ENCODE measurements at regions not wholly inside any gene's neighbourhood (a gene's known extent, or its start where the extent isn't known, plus 50 kb on each side); places are given as distances from the start of the nearest gene placed in this dataset.

DNA sequence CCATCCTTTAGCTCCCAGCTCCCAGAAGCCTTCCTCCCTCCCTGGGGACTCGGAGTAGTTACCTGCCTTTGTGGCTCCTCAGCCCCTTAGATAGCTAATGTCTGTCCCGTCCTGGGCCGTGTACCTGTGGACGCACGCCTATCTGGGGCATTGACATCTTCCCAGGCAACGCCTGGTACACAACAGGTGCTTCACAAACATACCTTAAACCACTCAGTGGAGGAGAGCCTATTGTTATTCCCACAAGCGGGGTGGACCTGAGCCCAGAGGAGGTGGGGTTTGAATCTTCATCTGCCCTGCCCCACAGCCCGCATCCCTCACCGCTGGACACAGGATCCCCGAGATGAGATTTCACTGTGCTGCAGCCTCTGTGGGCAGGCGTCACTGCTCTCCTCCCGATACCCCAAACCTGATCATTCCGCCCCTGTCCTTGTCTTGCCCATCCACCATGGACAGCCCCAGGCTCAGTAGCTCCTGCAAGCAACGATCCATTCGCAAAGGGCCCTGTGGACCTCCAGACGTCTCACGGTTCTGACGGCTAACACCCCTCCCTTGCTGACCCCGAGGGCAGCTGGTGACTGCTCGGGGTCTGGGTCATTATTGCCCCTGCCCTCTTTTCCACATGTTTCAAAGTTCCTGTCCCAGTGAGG, 73.8 kb upstream of the SHISAL1 start:
- no peak for DNase-seq

- no peak for DNase-seq
Observed at GRCh38 chr22:44385781-44386180, 73.0 kb upstream of the SHISAL1 start.

GRCh38 chr22:44385296-44385610, 72.5 kb upstream of the SHISAL1 start:
- no peak for DNase-seq

GRCh38 chr22:44384563-44385295, 72.0 kb upstream of the SHISAL1 start:
- no peak for DNase-seq

- DNase-seq = no peak
Observed at GRCh38 chr22:44383652-44384562, 71.2 kb upstream of the SHISAL1 start.

DNA sequence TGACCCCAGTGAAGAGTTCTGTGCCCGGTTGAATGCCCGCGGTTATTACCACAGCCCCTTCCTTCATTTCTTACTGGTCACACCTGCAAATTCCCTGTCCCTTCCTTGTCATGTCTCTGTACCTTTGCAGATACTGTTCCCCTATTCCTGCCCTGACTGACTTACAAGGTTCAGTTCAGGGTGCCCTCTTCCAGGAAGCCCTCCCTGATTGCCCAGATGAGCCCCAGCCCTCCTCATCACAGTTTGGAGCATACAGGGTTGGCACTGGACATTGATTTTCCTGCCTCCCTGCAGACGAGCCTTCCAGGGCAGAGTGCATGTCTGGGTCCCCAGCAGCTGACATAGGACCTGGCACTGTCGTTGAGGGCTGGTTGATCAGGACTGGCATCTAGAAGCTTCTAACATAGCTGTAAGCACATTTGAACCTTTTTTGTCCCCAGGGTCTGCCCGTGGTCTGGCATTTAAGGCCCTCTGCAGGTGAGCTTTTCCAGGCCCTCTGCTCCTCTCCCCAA, 70.4 kb upstream of the SHISAL1 start:
- DNase-seq = no peak

DNA sequence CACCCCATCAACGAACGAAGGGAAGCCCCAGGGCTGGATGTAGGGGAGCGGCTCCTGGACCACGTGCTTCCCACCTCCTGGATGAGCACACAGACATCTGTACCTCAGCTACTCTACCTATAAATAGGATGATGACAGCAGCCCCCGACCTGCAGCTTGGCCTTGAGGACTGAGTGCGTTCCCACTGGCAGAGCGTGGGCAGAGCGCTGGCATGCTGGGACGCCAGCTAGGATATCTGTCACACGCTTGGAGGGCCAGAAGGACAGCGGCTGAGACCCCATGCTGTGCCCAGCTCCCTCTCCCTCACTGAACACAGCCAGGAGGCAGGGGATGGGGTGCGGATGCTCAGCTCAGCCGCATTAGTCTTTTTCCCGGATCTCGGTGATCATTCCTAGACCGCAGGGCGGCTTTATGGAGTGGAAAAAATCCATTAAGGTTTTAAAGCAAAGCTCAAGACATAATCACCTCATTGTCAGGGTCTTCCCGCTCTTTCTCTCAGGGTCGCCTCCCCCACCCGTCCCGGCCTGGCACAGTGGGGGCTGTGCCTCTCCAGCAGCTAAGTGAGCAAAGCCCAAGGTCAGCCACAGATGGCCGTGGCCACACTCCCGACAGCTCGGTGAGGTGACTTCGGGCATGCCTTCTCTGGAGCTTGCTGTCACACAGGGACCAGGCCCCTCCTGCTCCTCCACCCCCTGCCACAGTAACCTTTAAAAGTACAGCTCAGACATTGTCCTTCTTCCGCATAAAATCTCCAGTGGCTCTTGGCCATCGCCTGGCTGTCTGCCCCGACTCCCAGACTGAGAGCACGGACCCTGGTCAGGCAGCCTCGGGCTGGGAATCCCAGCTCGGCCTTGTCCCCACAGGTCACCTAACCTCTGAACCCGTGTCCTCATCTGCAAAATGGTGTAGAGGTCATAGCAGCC, 69.6 kb upstream of the SHISAL1 start:
- DNase-seq = no peak

DNA sequence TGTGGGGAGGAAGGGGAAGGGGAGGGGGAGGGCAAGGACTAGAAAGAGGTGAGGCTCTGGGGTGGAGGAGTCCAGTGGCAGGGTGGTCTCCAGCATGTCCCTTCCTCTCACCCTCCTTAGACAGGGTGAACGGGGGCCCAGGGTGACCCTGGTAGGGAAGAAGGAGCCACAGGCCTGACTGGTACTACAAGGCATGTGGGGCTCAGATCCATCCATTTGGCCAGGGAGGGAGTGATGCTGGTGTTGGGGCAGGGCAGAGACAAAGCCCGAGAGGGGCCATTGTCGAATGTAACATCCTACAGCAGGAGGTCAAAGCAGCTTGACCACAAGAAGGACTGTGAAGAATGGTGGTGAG, 69.0 kb upstream of the SHISAL1 start:
- no peak for DNase-seq

GRCh38 chr22:44380756-44381486, 68.2 kb upstream of the SHISAL1 start:
- no peak for DNase-seq

- no peak for DNase-seq
Observed at GRCh38 chr22:44379817-44380755, 67.3 kb upstream of the SHISAL1 start.

DNA sequence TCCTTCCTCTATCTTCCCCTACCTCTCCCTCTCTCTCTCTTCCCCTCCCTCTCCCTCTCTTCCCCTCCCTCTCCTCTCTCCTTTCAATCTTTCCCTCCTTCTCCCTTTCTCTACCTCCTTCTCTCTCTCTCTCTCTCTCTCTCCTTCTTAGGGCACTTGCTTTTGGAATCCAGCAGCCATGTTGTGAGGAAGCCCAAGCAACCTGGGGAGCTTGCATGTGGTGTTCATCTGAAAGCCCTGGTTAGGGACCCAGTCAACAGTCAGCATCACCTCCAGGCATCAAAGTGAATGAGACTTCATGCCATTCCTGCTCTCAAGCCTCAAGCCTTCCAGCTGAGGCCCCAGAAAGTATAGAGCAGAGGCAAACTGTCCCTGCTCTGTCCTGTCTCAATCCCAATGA, 65.6 kb upstream of the SHISAL1 start:
- DNase-seq = no peak

GRCh38 chr22:44375451-44375850, 62.7 kb upstream of the SHISAL1 start:
- no peak for DNase-seq

DNA sequence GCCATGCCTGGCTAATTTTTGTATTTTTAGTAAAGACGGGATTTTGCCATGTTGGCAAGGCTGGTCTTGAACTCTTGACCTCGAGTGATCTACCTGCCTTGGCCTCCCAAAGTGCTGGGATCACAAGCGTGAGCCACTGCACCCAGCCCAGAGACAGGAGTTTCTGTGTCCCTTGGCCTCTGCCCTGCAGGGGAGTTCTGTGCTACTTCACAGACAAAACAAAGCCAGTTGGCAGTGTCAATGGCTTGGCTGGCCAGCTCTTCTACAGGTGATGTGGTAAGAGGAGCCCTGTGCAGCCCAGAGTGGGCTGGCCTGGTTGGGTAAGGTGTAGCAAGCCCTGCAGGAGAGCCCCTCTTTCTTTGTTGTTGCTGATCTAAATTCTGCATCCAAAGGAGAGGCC, 60.5 kb upstream of the SHISAL1 start:
- no peak for DNase-seq

DNA sequence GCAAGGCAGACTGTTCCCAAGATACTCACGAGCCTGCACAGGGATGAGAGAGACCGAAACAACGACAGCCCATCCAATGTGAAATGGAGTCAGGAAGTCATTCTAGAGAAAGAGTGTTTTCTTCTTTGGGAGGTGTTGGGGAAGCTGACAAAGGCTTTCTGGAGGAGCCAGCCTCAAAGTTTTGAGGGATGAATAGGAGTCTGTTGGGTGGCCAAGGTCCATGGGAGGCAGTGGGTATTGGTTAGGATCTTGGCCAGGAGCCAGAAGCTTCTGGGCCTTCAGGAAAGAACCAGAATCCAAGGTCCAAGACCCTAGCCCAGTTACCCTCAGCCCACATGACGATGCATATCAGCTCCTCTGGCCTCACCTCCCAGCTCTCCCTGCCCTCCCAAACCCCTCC, 59.9 kb upstream of the SHISAL1 start:
- DNase-seq = no peak

GRCh38 chr22:44371741-44372525, 59.2 kb upstream of the SHISAL1 start:
- DNase-seq = no peak

GRCh38 chr22:44369916-44370801, 57.4 kb upstream of the SHISAL1 start:
- DNase-seq = no peak

DNA sequence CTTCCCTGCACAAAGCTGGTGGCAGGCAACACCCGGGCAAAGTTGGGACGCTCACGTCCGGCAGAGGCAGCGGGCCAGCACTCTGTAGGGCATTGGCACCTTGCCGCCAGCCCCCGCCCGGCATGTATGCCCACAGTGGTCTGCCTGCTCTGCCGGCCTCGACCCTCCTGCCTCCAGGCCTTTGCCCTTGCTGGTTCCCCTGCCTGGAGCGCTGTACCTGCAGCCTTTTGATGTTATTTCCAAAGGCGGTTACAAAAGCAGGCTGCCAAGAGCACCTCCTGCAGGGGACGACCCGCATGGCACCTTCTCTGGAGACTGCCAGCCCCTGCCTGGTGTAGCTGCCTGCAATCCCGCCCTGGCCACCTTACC, 56.5 kb upstream of the SHISAL1 start:
- no peak for DNase-seq

GRCh38 chr22:44368611-44369292, 56.0 kb upstream of the SHISAL1 start:
- no peak for DNase-seq

Measured in NCI-H1105 treated with DMSO at 0.1 percent for 48 hours (cell line).